ENCODE measurements at regions not wholly inside any gene's neighbourhood (a gene's known extent, or its start where the extent isn't known, plus 50 kb on each side); places are given as distances from the start of the nearest gene placed in this dataset.

DNA sequence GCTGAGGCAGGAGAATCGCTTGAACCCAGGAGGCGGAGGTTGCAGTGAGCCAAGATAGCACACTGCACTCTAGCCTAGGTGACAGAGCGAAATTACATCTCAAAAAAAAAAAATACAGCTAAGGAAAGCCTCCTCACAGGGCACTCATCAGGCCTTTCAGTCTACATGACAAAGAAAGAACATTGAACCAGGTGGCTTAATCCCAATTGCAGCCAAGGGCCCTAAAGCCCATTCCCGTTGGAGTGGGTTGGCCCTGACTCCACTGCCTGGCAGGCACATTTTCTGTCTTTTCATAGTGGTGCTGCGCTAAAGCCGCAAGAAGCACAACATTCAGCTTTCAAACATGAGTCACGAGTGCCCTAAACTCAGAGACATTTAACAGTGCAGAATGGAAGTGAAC, 372.5 kb downstream of the RNF144A start:
- TF ChIP-seq ESRRA (IDR thresholded peaks at IDR 0.05; ENCODE audit: borderline replicate concordance, low read length) (no peak), EHMT2 (IDR thresholded peaks at IDR 0.05; ENCODE audit: low read depth) (no peak), RNF2 (IDR thresholded peaks at IDR 0.05; ENCODE audit: borderline replicate concordance, low read depth) (no peak), ZFP36 (IDR thresholded peaks at IDR 0.05; ENCODE audit: borderline replicate concordance, partially characterized antibody) (no peak), PHF8 (IDR thresholded peaks at IDR 0.05; ENCODE audit: borderline replicate concordance, low read depth) (no peak), JUN (IDR thresholded peaks at IDR 0.05) (no peak)
- TF ChIP-seq, protein P1, sequence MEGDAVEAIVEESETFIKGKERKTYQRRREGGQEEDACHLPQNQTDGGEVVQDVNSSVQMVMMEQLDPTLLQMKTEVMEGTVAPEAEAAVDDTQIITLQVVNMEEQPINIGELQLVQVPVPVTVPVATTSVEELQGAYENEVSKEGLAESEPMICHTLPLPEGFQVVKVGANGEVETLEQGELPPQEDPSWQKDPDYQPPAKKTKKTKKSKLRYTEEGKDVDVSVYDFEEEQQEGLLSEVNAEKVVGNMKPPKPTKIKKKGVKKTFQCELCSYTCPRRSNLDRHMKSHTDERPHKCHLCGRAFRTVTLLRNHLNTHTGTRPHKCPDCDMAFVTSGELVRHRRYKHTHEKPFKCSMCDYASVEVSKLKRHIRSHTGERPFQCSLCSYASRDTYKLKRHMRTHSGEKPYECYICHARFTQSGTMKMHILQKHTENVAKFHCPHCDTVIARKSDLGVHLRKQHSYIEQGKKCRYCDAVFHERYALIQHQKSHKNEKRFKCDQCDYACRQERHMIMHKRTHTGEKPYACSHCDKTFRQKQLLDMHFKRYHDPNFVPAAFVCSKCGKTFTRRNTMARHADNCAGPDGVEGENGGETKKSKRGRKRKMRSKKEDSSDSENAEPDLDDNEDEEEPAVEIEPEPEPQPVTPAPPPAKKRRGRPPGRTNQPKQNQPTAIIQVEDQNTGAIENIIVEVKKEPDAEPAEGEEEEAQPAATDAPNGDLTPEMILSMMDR (IDR thresholded peaks at IDR 0.05) = no peak
- TF ChIP-seq, protein P2, sequence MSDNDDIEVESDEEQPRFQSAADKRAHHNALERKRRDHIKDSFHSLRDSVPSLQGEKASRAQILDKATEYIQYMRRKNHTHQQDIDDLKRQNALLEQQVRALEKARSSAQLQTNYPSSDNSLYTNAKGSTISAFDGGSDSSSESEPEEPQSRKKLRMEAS (IDR thresholded peaks at IDR 0.05) = no peak
- TF ChIP-seq, protein P3, sequence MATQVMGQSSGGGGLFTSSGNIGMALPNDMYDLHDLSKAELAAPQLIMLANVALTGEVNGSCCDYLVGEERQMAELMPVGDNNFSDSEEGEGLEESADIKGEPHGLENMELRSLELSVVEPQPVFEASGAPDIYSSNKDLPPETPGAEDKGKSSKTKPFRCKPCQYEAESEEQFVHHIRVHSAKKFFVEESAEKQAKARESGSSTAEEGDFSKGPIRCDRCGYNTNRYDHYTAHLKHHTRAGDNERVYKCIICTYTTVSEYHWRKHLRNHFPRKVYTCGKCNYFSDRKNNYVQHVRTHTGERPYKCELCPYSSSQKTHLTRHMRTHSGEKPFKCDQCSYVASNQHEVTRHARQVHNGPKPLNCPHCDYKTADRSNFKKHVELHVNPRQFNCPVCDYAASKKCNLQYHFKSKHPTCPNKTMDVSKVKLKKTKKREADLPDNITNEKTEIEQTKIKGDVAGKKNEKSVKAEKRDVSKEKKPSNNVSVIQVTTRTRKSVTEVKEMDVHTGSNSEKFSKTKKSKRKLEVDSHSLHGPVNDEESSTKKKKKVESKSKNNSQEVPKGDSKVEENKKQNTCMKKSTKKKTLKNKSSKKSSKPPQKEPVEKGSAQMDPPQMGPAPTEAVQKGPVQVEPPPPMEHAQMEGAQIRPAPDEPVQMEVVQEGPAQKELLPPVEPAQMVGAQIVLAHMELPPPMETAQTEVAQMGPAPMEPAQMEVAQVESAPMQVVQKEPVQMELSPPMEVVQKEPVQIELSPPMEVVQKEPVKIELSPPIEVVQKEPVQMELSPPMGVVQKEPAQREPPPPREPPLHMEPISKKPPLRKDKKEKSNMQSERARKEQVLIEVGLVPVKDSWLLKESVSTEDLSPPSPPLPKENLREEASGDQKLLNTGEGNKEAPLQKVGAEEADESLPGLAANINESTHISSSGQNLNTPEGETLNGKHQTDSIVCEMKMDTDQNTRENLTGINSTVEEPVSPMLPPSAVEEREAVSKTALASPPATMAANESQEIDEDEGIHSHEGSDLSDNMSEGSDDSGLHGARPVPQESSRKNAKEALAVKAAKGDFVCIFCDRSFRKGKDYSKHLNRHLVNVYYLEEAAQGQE (IDR thresholded peaks at IDR 0.05) = no peak
- TF ChIP-seq, protein P4, sequence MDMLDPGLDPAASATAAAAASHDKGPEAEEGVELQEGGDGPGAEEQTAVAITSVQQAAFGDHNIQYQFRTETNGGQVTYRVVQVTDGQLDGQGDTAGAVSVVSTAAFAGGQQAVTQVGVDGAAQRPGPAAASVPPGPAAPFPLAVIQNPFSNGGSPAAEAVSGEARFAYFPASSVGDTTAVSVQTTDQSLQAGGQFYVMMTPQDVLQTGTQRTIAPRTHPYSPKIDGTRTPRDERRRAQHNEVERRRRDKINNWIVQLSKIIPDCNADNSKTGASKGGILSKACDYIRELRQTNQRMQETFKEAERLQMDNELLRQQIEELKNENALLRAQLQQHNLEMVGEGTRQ (IDR thresholded peaks at IDR 0.05) = no peak
